GM21390 (cell line): ENCODE measurements at regions not wholly inside any gene's neighbourhood (a gene's known extent, or its start where the extent isn't known, plus 50 kb on each side); places are given as distances from the start of the nearest gene placed in this dataset.
"Not testable (repeated sequence)": the region's sequence is repeated elsewhere in the genome, so short reads cannot be mapped to it uniquely, and the experiment has no call there.

Source experiments
- ATAC-seq: cut with Tn5 transposase; IDR thresholded peaks from one replicate; pipeline ENCODE4 v1.9.1; 2021; ENCODE audit not compliant: unreplicated experiment

DNA sequence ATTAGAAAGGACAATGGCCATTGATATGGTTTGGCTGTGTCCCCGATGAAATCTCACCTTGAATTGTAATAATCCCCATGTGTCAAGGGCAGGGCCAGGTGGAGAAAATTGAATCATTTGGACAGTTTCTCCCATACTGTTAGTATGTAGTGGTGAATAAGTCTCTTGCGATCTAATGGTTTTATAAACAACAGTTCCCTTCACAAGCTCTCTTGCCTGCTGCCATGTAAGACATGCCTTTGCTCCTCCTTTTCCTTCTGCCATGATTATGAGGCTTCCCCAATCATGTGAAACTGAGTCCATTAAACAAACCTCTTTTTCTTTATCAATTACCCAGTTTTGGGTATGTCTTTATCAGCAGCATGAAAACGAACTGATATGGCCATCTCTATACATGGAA lies 302.7 kb downstream of the SFMBT2 start:
- ATAC-seq: no peak

DNA sequence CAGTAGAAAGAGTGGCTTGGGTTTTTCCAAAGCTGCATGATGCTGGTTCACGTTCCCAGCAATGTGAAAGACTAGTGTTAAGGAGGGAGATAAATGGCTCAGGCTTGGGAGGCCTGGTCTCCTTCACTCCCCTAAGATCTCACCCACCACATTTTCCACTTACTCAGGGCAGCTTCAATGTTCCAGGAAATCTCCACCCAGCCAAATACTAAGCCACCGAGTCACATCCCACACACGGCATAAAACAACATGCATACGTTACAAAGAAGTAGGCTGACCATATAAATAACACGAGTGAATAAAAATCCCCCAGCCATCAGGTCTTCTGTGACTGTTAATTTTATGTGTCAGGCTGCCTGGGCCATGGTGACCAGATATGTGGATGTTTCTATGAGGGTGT lies 303.5 kb downstream of the SFMBT2 start:
- ATAC-seq: no peak

DNA sequence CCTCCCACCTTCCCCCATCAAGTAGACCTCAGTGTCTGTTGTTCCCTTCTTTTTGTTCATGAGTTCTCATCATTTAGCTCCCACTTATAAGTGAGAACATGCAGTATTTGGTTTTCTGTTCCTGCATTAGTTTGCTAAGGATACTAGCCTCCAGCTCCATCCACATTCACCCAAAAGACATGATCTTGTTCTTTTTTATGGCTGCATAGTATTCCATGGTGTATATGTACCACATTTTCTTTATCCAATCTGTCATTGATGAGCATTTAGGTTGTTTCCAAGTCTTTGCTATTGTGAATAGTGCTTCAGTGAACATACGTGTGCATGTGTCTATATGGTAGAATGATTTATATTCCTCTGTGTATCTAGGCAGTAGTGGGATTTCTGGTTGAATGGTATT lies 306.5 kb downstream of the SFMBT2 start:
- not testable (repeated sequence) for ATAC-seq

DNA sequence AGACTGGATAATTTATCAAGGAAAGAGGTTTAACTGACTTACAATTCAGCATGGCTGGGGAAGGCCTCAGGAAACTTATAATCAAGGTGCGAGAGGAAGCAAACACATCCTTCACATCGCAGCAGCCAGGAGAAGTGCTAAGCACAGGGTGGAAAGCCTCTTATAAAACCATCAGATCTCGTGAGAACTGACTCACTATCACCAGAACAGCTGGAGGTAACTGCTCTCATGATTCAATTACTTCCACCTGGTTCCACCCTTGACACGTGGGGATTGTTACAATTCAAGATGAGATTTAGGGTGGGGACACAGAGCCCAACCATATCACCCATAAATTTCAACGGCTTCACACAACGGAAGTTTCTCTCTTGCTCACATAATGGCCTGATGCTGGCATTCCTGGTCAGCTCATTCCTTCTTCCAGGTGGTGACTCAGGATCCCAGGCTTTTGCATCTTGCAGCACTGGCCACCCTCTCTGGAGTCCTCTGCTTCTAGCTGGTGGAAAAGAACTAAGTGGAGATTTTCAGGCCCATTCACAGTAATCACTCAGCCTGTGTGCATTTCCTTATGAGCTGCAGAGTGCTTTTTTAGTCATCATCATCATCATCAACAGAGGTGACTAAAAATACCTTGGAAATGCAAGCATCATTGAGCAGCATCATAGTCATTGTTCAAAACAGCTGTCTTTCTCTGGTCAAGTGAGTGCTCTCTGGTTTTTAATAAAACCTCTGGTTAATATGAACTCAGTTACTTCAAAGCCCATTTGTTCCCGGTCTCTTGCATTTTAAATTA lies 308.1 kb downstream of the SFMBT2 start:
- peak; percentile 57 for ATAC-seq

DNA sequence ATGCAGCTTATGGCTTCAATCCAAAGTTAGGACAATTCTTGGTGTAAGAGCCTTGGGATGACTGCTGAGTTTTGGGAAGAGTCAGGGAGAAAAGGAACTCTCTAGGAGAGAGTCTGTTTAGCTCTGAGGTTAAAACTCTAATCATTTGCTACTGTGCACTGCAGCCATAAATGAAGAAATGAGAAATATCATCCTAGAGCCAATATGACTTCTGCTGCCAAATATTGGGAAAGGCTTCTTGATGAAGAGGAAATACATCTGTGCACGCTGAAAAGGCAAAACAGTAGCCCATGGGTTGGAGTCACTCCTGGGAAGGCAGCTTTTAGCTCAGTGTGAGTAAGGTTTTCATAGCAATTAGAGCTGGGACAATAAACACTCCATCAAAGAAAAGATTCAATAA lies 308.8 kb downstream of the SFMBT2 start:
- ATAC-seq: no peak

DNA sequence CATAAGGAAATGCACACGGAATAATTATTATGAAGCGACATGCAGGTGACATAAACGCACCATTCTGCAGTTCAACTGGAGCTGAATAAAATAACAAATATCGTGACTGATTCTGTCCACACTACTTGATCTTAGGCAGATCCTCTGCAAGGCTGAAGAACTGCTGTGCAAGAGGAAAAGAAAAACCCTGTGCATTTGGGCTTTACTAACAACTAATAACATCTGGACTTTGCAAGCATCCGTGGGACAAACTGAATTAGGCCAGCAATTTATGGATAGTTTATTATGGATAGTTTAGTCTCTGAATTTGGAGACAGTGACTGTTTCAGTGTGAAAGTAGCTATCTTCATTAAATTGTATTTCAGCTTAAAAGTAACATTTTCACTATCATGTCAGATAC lies 309.4 kb downstream of the SFMBT2 start:
- no peak for ATAC-seq

DNA sequence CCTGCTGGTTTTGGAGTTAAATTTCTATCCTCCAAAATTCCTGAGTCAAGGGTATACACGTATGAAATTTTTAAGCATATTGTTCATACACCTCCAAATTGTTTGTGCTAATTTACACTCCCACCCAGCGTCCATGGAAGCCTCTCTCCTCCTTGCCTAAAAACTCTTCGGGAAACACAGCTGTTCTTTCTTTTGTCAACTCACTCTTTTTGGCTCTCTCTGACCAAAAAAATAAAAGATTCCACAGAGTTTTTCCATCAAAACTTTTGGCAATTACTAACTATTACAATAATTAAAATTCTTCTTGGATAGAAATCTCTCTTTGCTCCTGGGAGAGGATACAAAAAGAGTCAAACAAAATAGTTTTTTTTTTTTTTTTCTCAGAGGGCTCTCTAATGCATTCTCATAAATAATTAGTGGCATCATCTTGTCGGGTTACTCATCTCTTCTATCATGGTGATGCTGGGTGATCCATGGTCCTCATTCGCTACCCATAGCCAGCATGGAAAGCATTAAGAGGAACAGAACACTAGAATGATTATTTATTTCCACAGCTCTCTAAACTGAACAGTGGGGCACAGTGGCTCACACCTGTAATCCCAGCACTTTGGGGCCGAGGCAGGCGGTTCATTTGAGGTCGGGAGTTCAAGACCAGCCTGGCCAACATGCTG lies 310.7 kb downstream of the SFMBT2 start:
- no peak for ATAC-seq

DNA sequence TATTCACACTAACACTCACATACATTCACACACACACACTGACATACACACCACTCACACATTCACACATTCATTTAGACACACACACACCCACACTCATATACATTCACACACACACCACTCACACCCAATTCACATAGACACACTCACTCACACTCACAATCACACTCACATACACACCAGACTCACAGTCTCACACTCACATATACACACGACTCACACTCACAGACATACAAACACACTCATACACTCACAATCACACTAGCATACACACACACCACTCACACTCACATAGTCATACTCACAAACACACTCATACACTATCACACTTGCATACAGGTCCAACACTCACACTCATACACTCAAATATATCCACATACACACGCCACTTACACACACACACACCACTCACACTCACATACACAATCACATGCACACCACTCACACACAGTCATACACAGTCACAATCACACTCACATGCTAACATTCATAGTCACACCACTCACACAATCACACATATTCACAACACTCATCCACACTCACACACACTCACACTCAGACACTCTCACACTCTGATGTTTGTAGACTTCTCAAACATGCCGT lies 312.6 kb downstream of the SFMBT2 start:
- ATAC-seq: no peak

DNA sequence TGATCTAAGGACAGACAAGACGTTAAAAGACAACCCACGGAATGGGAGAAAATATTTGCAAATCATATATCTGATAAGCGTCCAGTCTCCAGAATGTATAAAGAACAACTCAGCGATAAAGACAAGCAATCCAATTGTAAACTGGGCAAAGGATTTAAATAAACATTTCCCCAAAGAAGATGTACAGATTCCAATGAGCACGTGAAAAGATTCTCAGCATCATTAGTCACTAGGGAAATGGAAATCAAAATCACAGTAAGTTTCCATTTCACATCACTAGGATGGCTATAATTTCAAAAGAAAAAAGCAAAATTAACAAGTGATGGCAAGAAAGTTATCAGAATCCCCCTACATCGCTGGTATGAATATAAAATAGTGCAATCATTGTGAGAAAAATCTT lies 316.1 kb downstream of the SFMBT2 start:
- ATAC-seq: no peak

DNA sequence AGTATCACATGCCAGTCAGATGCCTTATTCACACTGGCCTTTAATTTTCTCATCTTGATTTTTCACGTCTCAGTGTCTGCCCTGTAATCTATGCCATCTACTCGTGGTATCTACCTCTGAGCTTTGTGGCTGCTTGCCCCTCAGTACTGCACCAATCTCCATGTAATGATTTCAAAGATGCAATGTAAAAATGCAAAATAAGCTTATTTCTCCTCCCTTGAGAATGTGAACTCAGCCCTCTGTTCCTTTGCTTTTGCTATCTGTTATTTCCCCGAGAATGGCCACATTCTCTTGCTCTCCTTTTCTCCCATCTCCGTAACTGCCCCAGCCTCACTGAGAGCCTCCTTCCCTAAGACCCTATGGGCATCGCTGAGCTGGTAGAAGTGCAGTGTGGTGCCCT lies 317.5 kb downstream of the SFMBT2 start:
- ATAC-seq: no peak

DNA sequence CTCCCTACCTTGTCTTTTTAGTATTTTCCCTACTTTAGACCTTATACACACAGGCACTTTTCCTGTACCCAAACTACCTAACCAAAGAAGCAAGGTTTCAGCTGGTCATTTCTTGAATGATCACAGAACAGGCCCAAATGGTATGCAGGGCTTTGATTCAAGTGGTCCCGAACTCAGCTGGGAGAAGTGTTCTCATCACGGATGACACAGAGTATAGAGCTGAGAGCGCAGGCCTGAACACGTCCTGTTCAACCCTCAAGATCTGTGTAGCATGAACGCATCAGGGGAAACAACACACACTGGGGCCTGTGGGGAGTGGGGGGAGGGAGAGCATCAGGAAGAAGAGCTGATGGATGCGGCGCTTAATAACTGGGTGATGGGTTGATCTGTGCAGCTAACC lies 318.2 kb downstream of the SFMBT2 start:
- no peak for ATAC-seq

DNA sequence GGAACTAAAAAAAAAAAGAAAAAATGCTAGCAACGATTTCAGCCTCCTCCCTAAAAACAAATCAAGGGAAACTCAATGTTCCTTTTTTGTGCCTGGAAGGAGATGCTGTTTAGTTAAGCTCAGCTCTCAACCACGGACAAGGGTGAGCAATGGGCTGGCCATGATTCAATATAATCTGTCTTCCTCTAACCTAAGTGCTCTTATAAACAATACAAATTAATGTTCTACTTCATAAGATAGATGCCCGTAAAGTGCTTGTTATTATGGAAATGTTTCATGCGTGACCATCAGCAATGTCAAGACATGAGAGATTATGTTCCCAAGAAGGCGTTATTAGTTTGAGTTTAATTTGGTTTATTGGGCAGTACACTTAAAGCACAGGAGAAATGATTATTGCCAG lies 320.3 kb downstream of the SFMBT2 start:
- no peak for ATAC-seq

DNA sequence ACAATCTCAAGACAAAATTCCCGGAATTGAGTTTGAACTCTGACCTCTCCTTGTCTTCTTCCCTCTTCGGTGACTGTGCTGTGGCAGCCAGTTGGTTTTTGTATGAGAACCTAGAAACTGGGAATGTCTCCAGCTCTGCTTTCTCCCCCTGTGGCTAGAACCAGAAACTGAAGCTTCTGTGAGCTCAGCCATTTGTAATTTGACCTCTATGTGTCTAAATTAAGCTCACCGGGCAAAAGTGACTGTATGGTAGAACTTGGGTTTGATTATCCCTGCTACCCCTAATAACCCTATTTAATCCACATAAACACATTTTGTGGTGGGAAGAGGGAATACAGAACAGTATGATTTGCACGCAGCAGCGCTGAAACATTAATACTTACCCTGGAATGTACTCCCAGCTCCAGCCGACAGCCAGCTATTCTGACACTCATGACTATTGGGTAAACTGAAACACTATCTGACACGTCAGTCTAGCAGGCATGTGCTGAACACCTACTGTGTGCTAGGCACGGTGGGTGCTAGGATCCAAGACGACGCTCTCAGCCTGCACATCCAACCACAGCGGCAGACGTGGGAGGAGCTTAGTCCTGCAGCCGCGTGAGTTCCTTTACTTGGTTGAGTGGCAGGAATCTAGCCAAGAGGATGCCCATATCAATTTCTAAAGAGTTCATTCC lies 324.8 kb downstream of the SFMBT2 start:
- ATAC-seq: no peak

DNA sequence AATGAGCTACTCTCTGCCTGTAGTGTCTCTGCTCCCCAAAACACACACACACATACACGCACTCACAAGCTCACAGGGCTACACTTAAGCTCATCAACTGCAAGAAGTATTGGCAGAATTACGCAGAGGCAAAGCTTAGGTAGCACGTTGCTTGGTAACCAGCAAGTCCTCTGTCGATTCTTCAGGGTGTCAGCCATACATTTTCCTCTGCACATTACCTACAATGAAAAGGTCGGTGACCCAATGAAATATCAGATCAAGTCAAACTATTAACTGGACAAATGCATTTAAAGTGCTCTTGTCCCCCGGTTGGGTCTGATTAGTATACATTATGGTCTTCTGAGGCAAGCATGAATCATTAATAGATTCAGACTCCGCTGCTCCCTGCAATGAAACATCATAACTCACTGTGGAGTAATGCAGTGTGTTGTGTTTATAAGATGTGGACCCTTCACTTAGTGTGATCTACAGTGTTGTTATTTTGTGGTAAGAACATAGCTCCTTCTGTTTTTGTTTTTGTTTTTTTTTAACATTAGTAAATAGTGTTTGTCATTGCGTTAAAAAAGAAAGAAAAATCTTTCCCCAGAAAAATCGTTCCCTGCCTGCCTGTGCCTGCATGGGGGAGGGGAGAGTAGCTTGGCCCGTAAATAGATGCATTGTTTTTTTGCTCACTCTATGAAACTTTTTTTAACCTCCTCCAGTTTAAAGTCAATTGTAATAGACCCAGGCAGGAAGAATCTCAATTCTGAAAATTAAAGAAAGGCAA lies 325.5 kb downstream of the SFMBT2 start:
- ATAC-seq: no peak

DNA sequence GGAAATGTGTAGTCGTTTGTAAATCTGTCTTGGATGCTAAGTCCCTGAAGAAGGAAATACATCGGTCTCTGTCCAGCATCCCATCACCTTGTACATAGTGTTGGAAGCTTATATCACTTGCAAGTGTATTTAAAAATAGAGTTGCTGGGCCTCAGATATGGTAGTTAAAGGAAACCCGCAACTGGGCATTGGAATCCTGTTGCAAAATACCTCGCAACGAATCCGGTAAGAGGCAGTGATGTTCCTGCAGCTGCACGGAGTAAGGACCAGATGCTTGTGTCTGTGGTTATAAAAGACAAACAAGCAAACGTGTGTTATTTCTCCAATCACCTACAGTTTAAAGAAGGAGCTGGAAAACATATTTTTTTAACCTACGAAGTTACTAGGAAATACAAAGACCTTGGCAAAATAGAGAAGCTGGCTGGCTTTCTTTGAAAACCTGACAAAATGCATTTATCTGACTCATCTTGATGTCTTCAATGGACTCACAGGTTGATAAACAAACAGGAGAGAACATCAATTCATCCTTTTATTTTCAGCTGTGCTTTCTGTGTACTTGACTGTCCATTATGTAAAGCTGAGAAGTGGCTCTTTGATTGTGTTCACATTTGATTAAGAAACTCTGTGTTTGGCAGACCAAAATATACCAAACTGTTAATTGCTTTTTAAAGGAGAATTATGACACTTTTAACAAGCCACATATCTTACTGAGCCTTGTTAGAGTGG lies 326.4 kb downstream of the SFMBT2 start:
- ATAC-seq: no peak

DNA sequence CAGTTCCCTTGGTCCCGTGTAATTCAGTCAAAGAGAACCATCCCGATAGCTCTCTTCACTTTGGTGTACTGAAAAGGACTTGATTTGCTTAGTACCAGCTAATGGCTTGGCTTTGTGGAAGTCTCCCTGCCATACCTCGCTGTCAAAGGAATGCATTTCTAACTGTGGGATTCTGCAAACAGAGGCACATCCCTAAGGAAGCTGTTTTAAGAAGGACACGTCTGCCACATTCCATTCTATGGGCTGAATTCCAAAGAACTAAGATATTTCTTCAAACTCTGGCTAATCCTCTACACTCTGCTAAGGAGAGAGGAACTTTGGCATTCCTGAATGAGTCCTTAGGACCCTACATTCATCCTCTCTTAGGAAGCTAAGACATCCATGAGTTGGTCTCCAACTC lies 327.9 kb downstream of the SFMBT2 start:
- no peak for ATAC-seq

DNA sequence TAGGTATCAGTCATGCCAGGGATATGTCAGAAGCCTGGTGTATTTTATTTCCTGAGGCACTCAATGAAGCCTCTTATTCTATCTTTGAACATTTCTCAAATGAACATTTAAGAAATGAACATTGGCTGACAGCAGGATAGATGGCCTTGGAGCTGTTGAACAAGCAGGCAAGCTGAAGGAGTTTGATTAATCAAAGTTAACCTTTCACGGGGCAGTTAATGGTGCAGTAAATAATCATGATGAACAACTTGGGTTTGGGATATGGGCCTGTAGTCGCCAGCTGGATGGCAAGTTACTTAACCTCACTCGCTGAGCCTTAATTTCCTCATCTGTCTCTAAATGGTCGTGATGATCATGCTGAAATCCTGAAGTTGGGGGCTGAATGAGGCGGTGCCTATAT lies 333.0 kb downstream of the SFMBT2 start:
- ATAC-seq: no peak

DNA sequence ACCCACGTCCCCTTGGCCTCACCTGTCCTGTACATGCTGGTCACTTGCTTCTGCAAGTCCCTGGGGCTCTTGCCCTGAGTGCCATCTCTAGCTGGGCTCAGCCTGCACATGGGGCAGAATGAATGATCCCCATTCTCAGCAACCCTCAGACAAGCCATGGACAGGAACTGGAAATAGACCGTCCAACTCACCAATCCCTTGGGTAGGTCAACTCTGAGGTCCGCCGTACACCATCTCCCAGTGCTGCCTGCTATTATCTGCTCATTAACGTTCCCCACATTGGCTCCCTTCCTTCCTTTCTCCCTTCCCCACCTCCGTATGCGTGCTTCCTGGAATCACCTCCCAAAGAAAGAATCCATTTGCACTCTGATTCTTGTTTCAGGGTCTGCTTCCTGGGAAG lies 335.0 kb downstream of the SFMBT2 start:
- ATAC-seq: no peak

DNA sequence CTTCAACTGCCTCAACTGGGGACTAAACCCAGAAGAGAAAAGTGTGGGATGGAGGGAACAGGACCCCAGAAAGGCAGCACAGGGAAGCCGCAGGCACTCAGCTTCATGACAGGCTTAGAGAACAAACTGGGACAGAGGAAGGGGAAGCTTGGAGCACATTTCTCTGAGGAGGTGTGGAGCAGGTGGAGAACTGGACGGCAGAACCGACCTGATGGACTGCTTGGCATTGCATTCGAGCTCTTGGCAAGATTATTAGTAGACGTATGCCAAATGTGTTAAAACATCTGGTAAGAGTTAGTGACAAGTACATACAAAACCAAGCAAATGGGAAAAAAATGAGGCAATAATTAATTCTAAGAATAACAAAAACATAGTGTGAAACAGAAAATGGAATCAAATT lies 335.7 kb downstream of the SFMBT2 start:
- ATAC-seq: no peak

DNA sequence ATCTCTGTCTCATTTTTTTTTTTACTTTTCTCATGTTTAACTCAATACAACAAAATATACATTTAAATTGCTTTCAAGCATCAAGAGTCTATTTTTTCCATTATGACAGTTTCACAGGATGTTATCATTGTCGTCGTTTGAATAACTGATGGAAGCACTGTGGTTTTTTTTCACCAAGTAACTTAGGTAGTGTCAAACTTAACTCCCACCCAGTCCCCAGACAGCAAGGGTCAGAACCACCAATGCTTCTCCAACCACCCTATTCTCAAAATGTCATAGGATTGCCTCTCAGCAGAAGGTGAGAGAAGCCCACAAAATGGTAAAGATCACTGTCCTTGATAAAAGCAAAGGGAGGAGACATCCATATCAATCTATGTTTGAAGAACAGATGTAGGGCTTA lies 339.4 kb downstream of the SFMBT2 start:
- no peak for ATAC-seq
